Daoy (cell line): ENCODE measurements at regions not wholly inside any gene's neighbourhood (a gene's known extent, or its start where the extent isn't known, plus 50 kb on each side); places are given as distances from the start of the nearest gene placed in this dataset.

ENCODE experiments used
- DNase-seq: peaks from one replicate; pipeline ENCODE4 v3.0.0-alpha.2; 2015; ENCODE audit warnings: low read depth

DNA sequence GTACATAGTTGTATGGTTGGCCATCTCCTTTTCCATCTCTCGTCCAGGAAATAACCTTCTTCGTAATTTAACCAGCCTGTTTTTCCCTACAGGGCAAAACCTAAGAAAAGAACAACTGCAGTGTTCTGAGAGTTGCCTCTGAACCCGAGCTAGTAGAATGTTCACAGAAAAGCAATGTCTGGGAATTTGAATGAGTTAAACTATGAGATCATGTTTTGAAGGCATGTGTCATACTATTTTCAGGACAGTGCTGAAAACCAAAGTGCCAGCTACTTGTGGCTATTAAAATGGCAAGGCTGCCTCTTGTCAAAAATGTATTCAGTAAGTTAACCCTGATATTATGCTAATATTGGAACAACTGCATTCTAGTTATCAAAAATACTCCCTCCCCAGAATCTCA, 482.9 kb upstream of the SPRED2 start:
- no peak for DNase-seq

- DNase-seq = no peak
Measured at GRCh38 chr2:65914244-65914786, 481.9 kb upstream of the SPRED2 start.

- DNase-seq = no peak
Measured at GRCh38 chr2:65913813-65914212, 481.4 kb upstream of the SPRED2 start.

- no peak for DNase-seq
Measured at GRCh38 chr2:65901756-65902155, 469.4 kb upstream of the SPRED2 start.

DNA sequence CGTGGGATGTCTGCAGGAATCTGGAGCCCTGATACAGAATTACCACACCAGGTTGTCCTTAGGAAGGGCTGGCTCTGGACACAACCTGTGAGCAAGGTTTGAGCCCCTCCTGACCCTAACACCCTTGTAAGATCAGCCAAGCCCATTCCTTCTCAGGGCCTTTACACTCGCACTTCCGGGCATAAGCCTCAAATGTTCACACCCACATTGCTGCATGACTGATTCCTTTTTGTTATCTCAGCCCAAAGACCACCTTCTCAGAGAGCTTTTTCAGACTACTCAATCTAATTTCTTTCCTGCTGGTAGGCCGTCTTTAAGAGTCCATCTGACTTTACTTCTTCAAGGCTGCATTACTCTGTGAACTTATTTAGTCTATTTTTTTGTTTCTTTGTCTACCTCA, 464.0 kb upstream of the SPRED2 start:
- DNase-seq = no peak

- peak; percentile 5 for DNase-seq
Measured at GRCh38 chr2:65890131-65890530, 457.7 kb upstream of the SPRED2 start.

GRCh38 chr2:65885266-65885665, 452.9 kb upstream of the SPRED2 start:
- no peak for DNase-seq

GRCh38 chr2:65881592-65881991, 449.2 kb upstream of the SPRED2 start:
- DNase-seq = no peak

DNA sequence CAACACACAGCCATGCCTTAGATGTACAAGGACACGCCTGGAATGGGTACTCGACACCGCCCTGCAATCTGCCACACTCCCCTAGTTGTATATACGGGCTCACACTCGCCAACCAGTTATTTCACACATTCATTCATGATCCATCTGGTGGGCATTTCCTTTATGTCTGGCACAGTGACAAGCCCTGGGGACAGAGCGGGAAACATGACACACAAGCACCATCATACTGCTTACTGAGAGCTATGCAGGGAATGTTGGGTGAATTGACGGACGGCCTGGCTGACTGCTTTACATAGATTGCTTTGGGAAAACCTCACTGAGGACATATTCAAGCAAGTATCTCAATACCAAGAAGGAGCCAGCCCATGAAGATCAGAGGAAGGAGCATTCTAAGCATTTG, 448.0 kb upstream of the SPRED2 start:
- DNase-seq = peak; percentile 30

DNA sequence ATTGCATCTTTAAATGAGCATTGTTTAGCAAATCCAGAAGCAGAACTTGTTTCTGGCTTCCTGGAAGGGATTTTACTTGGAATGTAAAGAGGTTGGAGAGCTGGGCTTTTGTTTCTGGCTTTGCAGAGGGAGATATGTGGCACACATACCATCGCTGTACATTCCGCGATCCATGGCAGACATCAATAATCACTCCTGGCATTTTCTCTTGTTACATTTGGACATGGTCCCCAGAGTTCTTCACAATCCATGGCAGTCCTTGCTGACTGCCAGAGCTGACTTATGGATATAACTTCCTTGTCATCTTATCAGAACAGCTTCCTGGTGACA, 445.6 kb upstream of the SPRED2 start:
- no peak for DNase-seq

GRCh38 chr2:65877331-65878010, 445.1 kb upstream of the SPRED2 start:
- DNase-seq = peak; percentile 4

DNA sequence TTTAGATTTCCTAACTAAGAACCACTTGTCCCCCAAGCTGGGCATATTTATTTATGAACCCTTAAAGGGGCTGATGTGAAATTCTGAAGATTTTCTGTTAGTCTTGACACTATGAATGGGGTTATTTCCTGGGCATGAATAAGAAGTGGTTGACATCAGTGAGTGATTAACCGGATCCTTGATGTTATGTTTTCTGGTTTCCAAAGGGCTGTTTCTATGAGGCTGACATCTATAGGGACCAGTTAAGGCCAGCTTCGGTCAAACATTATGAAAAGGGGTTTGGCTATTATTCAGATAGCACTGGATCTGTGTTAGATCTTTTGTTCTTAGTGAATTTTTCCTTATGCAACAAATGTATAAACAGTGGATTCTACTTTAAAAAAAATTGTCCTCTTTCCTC, 443.7 kb upstream of the SPRED2 start:
- DNase-seq = no peak

DNA sequence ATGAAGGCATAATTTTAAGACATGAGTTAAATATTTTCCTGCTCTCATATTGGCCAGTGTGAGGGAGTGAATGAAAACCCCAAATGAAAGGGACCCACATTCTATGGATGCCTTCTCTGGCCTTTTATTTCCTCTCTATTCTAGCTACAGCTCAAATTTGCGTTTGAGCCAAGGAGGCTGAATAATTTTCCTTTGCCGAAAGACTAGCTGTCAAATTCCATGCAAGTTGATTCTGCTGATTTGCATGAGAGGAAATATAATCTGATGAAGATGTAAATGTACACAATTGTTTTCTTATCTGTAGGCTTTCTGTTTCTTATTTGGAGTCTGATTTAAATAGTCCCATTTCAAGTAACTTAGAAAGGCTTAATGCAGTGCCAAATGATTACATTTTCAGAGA, 438.4 kb upstream of the SPRED2 start:
- DNase-seq = no peak

- DNase-seq = no peak
Measured at GRCh38 chr2:65869296-65869695, 436.9 kb upstream of the SPRED2 start.

GRCh38 chr2:65868177-65868576, 435.8 kb upstream of the SPRED2 start:
- no peak for DNase-seq

DNA sequence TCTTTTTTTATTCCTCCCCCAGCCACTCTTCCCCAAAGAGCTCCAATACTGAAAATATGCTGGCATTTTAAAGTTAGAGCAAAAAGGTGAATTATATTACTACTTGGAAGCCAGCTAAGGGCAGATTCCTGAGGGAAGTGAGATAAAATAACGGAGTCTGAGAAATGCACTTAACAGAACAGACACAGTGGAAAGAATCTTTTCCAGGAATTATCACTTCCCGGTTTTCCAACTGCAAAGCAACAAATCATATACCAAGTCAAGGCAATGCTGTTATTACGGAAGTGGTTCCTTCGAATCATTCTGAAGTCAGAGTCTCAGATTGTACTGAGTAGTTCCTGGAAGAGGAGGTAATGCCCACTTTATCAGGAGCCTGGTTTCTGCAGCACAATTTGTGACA, 435.0 kb upstream of the SPRED2 start:
- DNase-seq = no peak

DNA sequence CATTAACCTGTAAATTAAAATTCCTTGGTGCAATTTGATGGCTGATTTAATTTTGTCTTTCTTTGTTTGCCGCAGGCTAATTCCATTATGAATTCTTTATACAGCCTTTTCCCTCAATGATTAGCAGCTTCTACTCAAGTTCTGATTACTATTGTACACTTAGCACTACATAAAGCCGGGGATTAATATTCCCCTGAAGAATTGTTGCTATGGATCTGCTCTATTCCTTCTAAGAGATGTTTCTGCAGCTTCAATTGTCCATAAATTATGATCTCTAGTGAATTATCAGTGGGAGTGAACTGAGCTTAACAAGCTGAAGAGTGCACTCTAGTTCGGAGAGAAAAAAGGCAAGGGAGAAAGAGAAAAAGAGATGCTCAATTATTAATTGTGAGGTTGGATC, 433.7 kb upstream of the SPRED2 start:
- DNase-seq = no peak

- DNase-seq = no peak
Measured at GRCh38 chr2:65864619-65865018, 432.2 kb upstream of the SPRED2 start.

GRCh38 chr2:65863713-65864112, 431.3 kb upstream of the SPRED2 start:
- no peak for DNase-seq

DNA sequence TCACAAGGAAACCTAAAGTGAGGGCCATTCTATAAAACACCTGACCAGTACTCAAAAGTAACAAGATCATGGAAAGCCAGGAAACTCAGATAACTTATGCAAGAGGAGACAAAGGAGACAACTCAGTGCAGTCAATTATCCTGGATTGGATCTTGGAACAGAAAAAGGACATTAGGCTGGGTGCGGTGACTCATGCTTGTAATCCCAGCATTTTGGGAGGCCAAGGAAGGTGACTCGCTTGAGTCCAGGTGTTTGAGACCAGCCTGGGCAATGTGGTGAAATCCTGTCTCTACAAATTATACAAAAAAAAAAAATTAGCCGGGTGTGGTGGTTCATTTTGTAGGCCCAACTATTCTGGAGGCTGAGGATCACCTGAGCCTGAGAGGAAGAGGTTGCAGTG, 424.5 kb upstream of the SPRED2 start:
- peak; percentile 7 for DNase-seq

GRCh38 chr2:65856423-65856822, 424.0 kb upstream of the SPRED2 start:
- no peak for DNase-seq

- no peak for DNase-seq
Measured at GRCh38 chr2:65850695-65851094, 418.3 kb upstream of the SPRED2 start.

- DNase-seq = no peak
Measured at GRCh38 chr2:65846989-65847678, 414.7 kb upstream of the SPRED2 start.
